NCI-H524 (cell line): ENCODE measurements at regions not wholly inside any gene's neighbourhood (a gene's known extent, or its start where the extent isn't known, plus 50 kb on each side); places are given as distances from the start of the nearest gene placed in this dataset.

ENCODE experiments used
- DNase-seq, 2 experiments: peaks; one replicate each; lab custom pipeline; 2025; lab: John Stamatoyannopoulos, UW

DNA sequence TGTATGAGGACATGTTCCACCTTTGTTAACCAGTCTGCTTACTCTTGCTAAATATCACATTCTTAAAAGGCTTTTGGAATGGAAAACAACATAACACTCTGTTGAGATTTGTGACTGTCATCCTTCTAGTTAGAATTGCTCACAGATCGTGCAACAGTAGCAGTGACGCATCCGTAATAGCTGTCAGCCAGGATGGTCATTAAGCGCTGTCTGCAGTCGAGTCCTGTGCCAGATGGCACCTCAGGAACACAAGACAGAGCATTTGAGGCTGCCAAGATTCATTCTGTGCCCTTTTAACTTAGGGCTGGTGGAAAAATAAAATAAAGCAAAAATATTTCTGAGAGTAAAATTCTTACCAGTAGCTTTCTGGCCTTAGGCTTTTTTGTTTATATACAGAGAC, 348.6 kb downstream of the ANKRD7 start:
- DNase-seq: peak; percentile 72 to 83

DNA sequence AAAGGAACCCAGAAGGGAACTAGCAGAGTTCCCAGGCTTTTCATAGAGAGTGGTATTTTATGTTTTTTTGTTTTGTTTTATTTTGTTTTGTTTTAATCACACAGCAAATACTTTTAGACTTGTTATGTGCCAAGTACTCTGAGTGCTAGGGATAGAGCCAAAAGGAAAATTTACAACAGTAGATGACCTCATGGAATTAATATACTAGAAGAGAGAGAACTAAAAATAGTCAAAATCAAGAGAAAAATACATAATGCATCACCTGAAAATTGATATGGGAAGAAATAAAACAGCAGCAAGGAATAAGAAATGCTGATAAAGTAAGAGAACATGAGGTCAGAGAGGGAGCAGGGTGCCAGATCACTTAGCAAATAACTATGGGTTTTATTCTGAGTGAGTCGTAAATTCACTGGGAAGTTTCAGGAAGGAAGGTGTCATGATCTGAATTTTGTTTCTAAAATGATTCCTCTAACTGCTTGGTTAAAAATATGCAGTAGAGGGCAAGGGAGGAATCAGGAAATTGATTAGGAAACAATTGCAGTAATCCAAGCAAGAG, 351.0 kb downstream of the ANKRD7 start:
- no peak for DNase-seq

DNA sequence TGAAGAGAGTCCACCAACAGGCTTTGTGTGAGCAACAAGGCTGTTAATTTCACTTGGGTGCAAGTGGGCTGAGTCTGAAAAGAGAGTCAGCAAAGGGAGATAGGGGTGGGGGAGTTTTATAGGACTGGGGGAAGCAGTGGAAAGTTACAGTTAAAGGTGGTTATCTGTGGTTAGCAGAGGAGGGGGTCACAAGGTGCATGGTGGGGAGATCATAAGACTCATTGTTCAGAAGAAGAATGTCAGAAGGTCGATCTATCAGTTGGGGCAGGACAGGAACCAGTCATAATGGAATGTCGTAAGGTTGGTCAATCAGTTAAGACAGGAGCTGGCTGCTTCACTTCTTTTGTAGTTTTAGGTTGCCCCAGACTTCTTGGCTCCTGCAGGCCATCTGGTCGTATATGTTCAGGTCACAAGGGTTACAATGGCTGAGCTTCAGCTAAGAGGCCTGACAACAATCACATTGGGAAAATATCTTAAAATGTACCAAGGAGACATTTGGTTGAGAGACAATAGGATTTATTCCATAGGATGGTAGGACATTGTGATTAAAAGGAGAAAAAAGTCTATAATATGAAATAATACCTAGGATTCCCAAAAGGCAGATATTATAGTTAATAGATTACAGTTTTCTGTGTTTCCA, 356.4 kb downstream of the ANKRD7 start:
- peak; percentile 4 to 14 for DNase-seq

DNA sequence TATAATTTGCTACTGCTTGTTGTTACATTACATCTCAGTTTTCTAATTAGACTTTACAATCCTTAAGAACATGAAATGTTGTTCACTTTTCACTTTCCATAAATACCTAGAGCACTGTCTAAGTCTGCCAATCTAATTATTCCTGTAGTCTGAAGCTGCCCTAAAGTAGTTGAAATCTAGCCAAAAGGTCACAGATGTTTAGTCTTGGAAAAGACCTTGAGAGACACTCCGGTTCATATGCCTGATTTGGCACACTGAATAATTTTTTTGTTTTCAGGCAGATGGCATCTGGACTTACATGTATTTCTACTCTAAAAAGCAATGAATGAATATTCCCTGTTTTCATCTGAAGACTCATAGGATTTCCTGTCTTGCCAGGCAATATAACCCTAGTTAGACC, 359.1 kb downstream of the ANKRD7 start:
- peak; percentile 72 to 92 for DNase-seq

DNA sequence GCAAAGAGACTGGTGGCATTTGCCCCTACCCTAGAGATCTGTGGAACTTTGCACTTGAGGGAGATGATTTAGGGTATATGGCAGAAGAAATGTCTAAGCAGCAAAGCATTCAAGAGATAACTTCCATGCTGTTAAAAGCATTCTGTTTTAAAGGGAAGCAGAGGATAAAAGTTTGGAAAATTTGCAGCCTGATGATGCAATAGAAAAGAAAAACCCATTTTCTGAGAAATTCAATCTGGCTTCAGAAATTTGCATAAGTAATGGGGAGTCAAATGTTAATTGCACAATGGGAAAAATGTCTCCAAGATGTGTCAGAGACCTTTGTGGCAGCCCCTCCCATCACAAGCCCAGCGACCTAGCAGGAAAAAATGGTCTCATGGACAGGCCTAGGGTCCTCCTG, 361.7 kb downstream of the ANKRD7 start:
- no peak for DNase-seq

DNA sequence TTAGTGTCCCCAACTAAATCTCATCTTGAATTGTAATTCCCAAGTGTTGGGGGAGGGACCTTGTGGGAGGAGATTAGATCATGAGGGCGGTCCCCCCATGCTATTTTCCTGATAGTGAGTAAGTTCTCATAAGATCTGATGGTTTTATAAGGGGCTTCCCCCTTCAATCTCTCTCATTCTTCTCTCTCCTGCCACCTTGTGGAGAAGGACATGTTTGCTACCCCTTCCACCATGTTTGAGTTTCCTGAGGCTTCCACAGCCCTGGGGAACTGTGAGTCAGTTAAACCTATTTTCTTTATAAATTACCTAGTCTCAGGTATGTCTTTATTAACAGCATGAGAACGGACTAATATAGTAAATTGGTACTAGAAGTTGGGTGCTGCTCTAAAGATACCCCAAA, 365.6 kb downstream of the ANKRD7 start:
- peak; percentile 10 to 59 for DNase-seq

DNA sequence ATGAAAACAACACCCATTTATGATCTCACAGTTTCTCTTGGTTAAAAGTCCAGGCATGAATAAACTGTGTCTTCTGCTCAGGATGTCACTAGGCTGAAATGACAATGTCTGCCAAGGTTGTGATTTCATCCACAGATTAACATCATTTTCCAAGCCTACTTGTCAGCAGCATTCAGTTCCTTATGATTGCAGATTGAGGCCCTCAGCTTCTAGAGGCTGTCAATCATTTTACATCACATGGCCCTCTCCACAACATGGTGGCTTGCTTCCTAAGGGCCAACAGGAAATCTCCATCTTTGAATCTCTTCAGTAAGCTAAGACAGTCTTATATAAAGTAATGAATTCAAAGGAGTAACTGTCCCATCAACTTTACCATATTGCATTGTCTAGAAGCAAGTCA, 377.6 kb downstream of the ANKRD7 start:
- no peak for DNase-seq

DNA sequence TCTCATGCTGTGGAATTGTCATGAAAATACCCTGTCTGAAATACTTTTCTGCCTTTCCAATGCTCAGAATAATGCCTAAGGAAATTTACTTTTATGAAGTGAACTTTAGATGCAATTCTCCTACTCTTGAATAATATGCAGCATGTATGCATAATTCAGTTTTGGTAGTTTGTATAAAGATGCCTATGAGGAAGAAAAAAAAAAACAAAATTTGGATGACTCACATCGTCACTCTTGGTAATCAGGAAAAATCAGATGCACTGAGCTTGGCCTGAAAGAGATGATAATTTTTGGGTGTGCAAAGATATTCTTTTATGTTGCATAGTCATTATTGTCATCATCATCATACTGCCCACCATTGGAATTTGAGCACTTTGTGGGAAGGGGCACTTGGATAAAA, 382.1 kb downstream of the ANKRD7 start:
- DNase-seq: no peak

DNA sequence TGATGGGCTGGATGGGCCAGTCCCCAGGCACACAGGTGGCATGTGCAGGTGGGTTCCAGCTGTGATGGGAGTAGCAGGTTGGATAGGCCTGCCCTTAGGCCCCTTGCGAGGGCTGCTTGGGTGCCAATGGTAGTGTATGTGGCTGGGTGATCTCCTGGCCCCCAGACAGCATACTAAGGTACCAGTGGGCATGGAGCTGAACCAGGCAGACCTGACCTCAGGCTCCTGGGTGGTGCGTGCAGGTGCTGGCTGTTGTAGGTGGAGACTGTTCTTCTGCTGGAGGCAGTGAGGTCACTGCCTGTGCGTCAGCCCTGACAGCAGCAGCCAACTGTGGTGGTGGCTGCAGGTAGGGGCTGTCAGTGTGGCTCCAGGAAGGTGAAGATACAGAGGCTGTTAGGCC, 384.7 kb downstream of the ANKRD7 start:
- no peak for DNase-seq

DNA sequence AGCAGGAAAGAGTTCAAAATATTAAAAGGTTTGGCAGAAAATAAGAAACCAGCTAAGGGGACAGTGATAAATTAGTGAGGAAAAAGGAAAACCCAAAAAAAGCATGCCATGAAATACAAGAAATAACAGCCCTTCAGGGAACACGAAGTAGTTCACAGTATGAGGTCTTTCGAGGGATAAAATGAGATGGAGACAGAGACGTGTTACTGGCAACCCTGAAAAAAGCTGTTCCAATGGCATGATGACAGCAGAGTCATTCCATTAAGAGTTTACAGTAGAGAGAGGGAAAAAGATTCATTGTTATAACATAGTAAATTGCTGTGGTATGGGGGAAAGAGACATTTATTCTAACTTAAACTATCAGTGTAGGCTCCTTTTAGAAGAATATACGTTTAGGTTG, 391.2 kb downstream of the ANKRD7 start:
- DNase-seq: no peak

DNA sequence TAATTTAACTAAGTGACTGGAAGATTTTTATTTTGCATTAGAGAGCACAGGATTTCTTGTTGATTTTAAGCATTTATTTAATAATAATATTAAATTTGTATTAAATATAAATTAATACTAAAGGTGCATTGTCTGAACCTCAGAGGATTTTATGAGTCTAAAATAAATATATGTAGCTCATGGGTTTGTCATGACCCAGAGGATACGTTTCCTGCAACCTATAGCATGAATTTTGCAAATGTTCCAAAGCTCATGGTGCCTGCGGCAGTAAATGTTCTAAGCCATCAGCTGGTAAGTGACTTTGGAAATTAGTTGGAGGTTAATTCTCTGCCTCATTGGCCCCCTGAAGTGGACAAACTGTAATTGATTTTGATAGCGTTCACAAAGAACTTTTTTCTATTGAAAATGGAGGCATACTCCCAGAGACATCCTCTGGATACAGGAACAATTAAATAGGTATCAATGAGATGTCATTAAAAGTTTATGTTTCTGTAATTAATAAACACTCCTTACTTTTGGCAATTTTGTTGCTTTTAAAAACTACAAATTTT, 397.4 kb downstream of the ANKRD7 start:
- no peak for DNase-seq

DNA sequence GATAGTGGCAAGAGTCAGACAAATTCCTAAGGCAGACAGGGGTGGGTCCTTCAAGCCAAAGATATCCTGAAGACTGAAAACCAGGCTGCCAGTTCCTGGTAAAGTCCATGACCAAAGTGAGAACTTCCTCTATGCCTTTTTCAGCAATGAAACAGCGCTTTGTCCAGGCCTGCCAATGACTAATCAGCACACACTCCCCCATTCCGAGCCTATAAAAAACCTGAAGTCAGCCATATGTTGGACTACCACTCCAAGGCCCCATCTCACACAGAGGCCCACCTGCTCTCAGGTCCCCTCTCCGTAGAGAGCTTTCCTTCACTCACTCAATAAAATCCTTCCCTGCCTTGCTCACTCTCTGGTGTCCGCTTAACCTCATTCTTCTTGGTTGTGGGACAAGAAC, 402.2 kb downstream of the ANKRD7 start:
- no peak for DNase-seq

DNA sequence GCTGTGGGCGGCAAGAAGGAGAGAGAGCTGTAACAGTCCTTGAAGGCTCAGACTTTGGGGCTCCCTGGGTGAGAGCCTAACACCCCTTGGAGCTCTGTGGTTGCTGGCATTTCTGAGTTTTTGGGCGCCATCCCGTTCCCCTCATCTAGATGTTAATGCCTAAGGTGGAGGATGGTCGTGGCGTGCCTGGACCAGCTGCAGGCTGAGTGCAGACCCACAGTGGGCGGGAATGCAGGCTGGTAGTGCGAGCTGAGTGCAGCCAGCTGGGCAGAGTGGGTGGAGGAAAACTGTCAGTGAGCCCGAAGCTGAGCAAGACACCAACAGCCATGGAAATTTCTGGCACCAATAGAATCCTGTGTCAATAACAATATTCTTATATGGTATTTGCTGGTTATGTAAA, 403.0 kb downstream of the ANKRD7 start:
- DNase-seq: no peak

DNA sequence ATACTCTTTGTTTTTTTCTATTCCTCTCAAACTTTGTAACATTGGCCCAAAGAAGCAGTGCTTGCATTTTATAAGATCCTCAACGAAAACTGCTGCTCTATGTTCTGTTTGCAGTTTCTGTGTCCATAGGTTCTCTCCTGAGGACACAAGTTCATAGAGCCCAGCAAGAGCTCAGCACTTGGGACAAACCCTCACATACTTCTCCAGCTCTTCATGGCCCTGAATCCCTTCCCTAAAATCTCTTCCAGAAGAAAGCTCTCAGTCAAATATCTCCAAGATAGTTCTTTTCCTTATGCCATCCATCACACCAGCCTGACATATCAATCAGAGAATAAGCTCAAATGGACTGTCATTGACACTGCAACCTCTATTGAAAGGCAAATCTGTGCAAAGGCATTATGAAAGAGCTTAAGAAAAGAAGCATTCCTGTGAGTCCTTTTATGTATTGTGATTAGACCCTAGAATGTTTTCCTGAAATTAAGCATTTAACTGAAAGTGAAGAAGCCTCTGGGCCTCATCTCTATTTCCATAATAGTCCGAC, 405.5 kb downstream of the ANKRD7 start:
- no peak for DNase-seq

DNA sequence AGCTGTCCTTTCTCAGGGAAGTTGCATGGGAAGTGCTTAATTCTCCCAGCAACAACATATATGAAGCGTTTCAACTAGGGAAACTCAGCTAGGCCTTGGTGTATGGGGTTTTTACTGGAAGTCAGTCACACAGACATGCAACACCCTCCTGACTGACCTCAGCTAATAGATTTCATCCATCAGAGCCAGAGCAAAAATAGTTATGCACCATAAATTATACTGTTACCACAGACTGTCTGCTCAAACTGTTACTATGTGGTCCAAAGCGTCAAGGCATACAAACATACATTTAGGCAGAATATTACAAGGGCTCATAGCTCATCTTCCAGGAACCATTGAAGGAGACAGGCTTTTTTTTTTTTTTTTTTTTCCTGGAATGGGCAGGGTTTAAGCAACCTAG, 417.9 kb downstream of the ANKRD7 start:
- DNase-seq: no peak

DNA sequence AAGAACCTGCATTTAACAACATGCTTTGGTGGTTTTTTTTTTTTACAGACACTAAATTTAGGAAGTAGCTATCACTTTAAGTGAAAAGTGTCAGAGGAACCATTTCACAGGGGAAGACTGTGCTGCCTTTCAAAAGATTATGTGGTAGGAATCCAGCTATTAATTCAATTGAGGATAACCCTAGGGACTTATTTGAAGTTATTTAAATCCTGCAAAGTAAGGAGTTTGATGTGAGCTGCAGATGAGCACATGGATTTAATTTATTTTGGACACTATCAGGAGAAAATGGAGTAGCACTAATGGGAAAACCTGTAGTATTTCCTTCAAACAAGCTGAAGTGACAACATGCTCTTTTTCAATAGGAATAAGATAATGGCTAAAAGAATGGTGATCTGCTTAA, 419.8 kb downstream of the ANKRD7 start:
- no peak for DNase-seq

DNA sequence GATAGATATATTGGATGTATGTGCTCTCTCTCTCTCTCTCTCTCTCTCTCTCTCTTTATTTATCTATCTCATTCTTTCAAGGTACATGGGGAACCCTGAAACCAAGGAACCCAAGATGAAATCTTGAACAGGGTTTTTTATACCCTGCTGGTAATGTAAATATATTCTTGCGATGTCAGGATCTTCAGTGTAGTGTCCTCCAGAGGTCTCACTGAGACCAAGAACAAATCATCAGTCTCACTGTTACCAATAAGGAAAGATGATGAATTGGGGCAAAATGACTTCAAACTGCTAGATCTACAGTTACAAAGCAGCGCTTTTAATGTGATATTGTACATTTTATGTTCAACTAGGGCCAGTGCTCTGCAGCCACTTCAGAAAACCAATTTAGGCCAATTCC, 423.5 kb downstream of the ANKRD7 start:
- DNase-seq: no peak

DNA sequence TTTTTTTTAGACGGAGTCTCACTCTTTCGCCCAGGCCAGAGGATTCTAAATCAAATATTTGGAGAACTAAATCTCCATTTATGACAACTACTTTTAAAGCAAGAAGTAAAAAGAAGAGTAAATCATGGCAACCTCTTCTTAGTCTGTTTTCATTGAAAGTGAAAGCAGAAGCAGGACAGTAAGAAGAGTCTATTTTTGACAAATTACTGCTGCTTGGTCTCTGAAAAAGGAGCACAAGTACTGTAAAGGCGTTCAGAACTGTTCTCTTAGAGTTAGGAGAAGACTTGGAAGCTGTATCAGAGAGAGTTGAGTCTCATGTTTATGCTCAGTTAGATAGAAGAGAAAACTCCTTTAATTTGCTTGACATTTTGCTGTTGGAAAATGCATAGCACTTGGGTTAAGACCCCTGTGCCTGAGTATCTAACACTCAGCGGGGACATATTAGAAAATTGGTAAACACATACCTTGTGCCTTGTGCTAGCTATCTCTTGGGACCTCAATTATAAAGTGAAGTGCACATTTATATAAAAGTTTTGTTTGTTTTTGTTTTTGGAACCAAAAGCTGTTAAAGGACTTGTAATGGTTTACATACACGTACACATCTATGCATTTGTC, 433.0 kb downstream of the ANKRD7 start:
- DNase-seq: no peak

DNA sequence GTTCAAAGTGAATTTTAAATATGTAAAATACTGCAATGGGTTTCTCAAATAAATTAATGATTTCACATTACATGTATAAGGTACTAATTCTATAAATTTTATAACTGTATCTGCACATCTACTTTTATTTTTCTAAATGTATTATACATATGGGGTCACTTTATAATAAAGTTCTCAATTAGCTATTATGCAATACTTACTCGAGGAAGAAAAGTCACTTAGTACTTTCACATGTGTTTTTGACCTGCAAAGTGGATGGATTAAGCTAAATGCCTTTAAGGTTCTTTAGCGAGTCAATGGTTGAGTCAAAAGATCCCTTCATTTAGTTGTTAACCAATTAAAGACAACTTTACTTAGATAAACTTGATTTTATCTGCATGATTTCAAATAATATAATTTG, 437.8 kb downstream of the ANKRD7 start:
- DNase-seq: no peak

DNA sequence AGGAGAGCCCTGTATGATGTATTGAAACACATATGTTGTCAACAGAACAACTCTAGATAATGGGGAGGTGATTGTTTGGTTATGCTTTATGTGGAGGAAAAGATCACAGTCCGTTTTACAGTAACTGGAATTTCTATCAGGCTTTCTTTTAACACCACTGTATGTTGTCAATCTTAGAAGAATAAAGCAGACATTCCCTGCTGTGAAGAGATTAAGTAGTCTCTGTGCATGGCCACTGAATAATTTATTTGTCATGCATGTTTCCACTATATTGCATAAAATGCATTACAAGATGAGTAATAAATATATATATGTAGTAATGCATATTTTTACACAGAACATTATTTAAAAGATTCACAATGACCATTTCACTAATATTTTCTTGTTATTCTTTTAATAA, 440.0 kb downstream of the ANKRD7 start:
- no peak for DNase-seq

DNA sequence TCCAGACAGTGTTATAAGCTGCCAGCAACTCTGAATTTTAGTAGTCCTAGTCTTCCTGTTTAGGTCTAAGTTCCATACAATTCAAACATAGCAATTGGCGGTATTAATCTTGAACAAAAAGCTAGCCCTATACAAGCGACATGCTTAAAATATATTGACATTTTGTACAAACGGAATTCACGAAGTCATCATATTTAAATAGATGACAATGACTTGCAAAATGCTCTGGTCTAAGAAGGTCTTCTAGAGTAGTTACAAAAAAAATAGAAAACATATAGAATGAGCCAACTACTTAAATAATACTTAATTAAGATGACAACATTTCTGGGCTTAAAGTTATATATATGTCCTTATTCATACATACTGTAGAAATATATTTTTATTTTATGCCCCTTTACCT, 446.6 kb downstream of the ANKRD7 start:
- DNase-seq: no peak

DNA sequence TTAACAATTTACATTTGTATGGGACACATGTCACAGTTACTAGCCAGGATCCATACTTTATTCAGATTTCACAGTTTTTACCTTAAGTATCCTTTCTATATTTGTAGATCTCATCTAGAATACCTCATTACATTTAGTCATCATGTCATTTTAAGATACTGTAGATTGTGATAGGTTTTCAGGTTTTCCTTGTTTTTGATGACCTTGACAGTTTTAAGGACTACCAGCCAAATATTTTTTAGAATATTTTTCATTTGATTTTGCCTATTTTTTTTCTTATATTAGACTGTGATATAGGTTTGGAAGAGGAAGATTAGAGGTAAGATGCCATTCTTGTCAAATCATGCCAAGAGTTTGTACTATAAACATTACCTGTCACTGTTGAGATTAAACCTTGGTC, 460.3 kb downstream of the ANKRD7 start:
- no peak for DNase-seq

DNA sequence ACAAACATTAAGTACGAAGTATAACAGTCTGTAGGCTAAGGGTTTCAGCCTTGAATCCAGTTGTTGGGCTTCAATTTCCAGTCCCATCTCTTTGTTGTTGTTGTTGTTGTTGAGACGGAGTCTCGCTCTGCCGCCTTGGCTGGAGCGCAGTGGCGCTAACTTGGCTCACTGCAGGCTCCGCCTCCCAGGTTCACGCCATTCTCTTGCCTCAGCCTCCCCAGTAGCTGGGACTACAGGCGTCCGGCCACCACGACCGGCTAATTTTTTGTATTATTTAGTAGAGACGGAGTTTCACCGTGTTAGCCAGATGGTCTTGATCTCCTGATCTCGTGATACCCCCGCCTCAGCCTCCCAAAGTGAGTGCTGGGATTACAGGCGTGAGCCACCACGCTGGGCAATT, 464.9 kb downstream of the ANKRD7 start:
- DNase-seq: no peak
